ENCODE measurements at regions not wholly inside any gene's neighbourhood (a gene's known extent, or its start where the extent isn't known, plus 50 kb on each side); places are given as distances from the start of the nearest gene placed in this dataset.

- no peak for DNase-seq (ENCODE audit: extremely low spot score)
- H3K27ac ChIP-seq (ENCODE audit: low read depth) = no peak overlapping the region
- no peak overlapping the region for H3K4me3 ChIP-seq (ENCODE audit: low read depth, low read length)
- H3K36me3 ChIP-seq (ENCODE audit: insufficient read depth) = no peaks in the 10 kb centered on the region
- 88% methylated on average over 6 of the region's 6 CpGs for WGBS
- H3K4me1 ChIP-seq (ENCODE audit: insufficient read depth) = no peaks in the 10 kb centered on the region
These were observed 751.3 kb upstream of the LRFN5 start for GRCh38 chr14:40855343-40855742.

DNA sequence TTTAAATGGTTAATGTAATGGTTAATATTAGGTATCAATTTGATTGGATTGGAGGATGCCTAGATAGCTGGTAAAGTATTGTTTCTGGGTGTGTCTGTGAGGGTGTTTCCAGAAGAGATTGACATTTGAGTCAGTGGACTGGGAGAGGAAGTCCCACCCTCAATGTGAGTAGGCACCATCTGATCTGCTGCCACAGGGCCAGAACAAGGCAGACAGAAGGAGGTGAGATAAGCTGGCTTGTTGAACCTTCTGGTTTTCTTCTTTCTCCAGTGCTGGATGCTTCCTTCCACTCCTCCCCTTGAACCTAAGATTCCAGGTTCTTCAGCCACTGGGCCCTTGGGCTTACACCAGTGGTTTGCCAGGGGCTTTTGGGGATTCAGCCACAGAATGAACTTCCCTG, 756.5 kb upstream of the LRFN5 start:
- DNase-seq (ENCODE audit: extremely low spot score) = no peak
- Histone ChIP-seq H3K4me1 (ENCODE audit: insufficient read depth) (no peaks in the 10 kb centered on the region), H3K27ac (ENCODE audit: low read depth) (no peak overlapping the region), H3K36me3 (ENCODE audit: insufficient read depth) (no peaks in the 10 kb centered on the region), H3K4me3 (ENCODE audit: low read depth, low read length) (no peak overlapping the region)

GRCh38 chr14:40847480-40847879, 759.2 kb upstream of the LRFN5 start:
- no peaks in the 10 kb centered on the region for H3K4me1 ChIP-seq (ENCODE audit: insufficient read depth)
- H3K36me3 ChIP-seq (ENCODE audit: insufficient read depth) = no peaks in the 10 kb centered on the region
- H3K4me3 ChIP-seq (ENCODE audit: low read depth, low read length) = no peak overlapping the region
- DNase-seq (ENCODE audit: extremely low spot score) = no peak
- no peak overlapping the region for H3K27ac ChIP-seq (ENCODE audit: low read depth)

DNA sequence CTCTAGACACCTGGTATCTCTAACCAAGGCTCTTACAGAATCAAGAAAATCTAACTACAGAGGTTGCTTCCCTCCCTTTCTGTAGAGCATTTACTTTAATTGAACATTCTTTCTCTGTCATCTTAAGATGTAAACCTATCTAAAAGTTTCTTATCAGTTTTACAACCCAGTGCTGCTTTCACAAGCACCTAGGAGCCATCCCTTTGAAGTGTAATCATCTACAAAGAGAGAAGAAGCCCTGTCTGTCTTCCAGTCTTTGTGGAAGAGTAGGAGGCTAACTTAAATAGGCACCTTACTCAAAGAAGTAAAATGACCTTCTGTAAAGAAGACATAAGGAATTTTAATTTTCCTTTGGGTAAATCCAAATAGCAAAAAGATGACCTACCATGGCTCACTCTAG, 763.9 kb upstream of the LRFN5 start:
- no peak for DNase-seq (ENCODE audit: extremely low spot score)
- no peaks in the 10 kb centered on the region for H3K36me3 ChIP-seq (ENCODE audit: insufficient read depth)
- H3K4me3 ChIP-seq (ENCODE audit: low read depth, low read length) = no peak overlapping the region
- H3K27ac ChIP-seq (ENCODE audit: low read depth) = no peak overlapping the region
- no peaks in the 10 kb centered on the region for H3K4me1 ChIP-seq (ENCODE audit: insufficient read depth)

- Histone ChIP-seq H3K36me3 (ENCODE audit: insufficient read depth) (no peaks in the 10 kb centered on the region), H3K4me1 (ENCODE audit: insufficient read depth) (no peaks in the 10 kb centered on the region), H3K27ac (ENCODE audit: low read depth) (no peak overlapping the region), H3K4me3 (ENCODE audit: low read depth, low read length) (no peak overlapping the region)
- 43% methylated on average over 1 of the region's 1 CpG for WGBS
- DNase-seq (ENCODE audit: extremely low spot score) = no peak
These were observed 764.8 kb upstream of the LRFN5 start for GRCh38 chr14:40841886-40842285.

- no peak for DNase-seq (ENCODE audit: extremely low spot score)
- H3K4me3 ChIP-seq (ENCODE audit: low read depth, low read length) = no peak overlapping the region
- H3K4me1 ChIP-seq (ENCODE audit: insufficient read depth) = no peaks in the 10 kb centered on the region
- H3K27ac ChIP-seq (ENCODE audit: low read depth) = no peak overlapping the region
- WGBS = 75% methylated on average over 2 of the region's 2 CpGs
- no peaks in the 10 kb centered on the region for H3K36me3 ChIP-seq (ENCODE audit: insufficient read depth)
These were observed 768.1 kb upstream of the LRFN5 start for GRCh38 chr14:40838601-40839000.

DNA sequence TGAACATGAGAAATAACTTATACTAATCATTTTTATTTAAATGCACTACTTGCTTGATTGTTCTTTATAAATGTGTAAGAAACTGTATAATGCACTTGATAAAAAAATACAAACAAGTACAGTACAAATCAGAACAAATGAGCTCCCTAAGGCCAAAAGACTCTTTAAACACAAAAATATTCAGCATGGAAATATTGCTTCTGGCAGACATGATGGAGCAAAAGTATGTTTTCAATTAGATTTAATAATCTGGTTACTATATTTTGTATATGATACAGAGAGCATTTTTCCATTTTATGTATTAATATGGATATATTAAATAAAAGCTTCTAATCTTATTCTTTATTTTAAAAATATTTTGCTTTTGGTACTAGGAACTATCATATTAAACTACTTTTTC, 800.2 kb upstream of the LRFN5 start:
- H3K4me1 ChIP-seq (ENCODE audit: insufficient read depth) = no peaks in the 10 kb centered on the region
- no peaks in the 10 kb centered on the region for H3K36me3 ChIP-seq (ENCODE audit: insufficient read depth)
- no peak overlapping the region for H3K4me3 ChIP-seq (ENCODE audit: low read depth, low read length)
- DNase-seq (ENCODE audit: extremely low spot score) = no peak
- no peak overlapping the region for H3K27ac ChIP-seq (ENCODE audit: low read depth)

GRCh38 chr14:40796168-40796567, 810.5 kb upstream of the LRFN5 start:
- H3K27ac ChIP-seq (ENCODE audit: low read depth) = no peak overlapping the region
- H3K4me1 ChIP-seq (ENCODE audit: insufficient read depth) = no peaks in the 10 kb centered on the region
- no peak for DNase-seq (ENCODE audit: extremely low spot score)
- WGBS = 70% methylated on average over 1 of the region's 1 CpG
- no peak overlapping the region for H3K4me3 ChIP-seq (ENCODE audit: low read depth, low read length)
- H3K36me3 ChIP-seq (ENCODE audit: insufficient read depth) = no peaks in the 10 kb centered on the region

- H3K4me1 ChIP-seq (ENCODE audit: insufficient read depth) = no peaks in the 10 kb centered on the region
- WGBS = 93% methylated on average over 9 of the region's 9 CpGs
- H3K36me3 ChIP-seq (ENCODE audit: insufficient read depth) = no peaks in the 10 kb centered on the region
- no peak overlapping the region for H3K27ac ChIP-seq (ENCODE audit: low read depth)
- DNase-seq (ENCODE audit: extremely low spot score) = no peak
- H3K4me3 ChIP-seq (ENCODE audit: low read depth, low read length) = no peak overlapping the region
These were observed 821.8 kb upstream of the LRFN5 start for GRCh38 chr14:40784860-40785259.

DNA sequence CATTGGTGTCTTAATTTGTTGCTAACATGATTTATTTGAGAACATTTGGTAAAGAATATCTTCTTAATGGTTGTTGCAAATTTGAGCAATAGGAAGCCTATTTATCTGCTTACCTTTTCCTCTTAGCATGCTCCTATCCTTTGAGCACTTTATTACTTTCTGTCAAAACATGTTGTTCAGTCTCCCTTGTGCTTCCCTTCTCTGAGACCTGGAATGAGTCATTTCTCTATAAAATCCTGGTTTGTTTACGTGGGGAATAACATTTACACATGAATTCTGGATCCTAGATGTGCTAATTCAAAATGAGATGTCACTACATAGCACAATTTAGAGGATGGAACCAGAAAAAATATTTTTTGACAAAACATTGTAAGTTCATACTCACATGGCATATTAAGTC, 844.0 kb upstream of the LRFN5 start:
- H3K36me3 ChIP-seq (ENCODE audit: insufficient read depth) = no peaks in the 10 kb centered on the region
- H3K4me1 ChIP-seq (ENCODE audit: insufficient read depth) = no peaks in the 10 kb centered on the region
- no peak overlapping the region for H3K27ac ChIP-seq (ENCODE audit: low read depth)
- H3K4me3 ChIP-seq (ENCODE audit: low read depth, low read length) = no peak overlapping the region
- no peak for DNase-seq (ENCODE audit: extremely low spot score)
- 30% methylated on average over 1 of the region's 1 CpG for WGBS

DNA sequence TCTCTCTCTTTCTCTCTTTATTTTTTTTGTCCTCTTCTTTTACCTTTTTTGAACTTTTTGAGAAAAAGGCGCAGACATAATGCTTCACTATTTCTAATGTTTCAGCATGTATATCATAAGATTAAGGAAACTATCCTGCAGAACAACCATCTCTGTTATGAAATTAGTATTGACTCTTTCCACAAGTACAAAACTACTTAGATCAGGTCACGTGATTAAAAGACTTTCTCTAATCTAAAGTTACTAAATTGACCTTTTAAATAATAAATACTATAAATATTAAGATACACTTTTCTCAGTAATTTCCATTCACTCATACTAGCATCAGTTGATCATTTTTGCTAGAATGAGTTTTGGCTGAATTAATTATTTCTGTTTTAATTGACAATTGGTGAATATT, 844.5 kb upstream of the LRFN5 start:
- Histone ChIP-seq H3K36me3 (ENCODE audit: insufficient read depth) (no peaks in the 10 kb centered on the region), H3K4me3 (ENCODE audit: low read depth, low read length) (no peak overlapping the region), H3K4me1 (ENCODE audit: insufficient read depth) (no peaks in the 10 kb centered on the region), H3K27ac (ENCODE audit: low read depth) (no peak overlapping the region)
- no peak for DNase-seq (ENCODE audit: extremely low spot score)
- WGBS = 84% methylated on average over 2 of the region's 2 CpGs

DNA sequence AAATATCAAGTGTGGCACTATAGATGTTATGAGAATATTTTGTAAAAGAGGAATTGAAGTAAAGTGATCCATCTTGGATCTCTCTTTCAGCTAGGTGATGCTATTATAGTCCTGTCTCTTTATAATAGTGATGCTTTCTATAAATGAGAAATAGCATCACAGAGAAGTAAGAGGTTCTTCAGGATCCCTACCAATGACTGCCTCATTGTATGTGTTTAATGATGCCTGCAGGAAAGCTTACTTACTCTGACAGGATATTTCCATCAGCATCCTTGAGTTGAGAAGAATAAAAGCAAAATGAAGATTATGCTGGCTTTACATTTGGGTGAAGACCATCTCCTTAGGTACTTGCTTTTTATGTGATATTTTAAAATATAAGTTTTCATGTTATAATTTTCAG, 846.0 kb upstream of the LRFN5 start:
- no peak overlapping the region for H3K27ac ChIP-seq (ENCODE audit: low read depth)
- H3K4me1 ChIP-seq (ENCODE audit: insufficient read depth) = no peaks in the 10 kb centered on the region
- no peaks in the 10 kb centered on the region for H3K36me3 ChIP-seq (ENCODE audit: insufficient read depth)

DNA sequence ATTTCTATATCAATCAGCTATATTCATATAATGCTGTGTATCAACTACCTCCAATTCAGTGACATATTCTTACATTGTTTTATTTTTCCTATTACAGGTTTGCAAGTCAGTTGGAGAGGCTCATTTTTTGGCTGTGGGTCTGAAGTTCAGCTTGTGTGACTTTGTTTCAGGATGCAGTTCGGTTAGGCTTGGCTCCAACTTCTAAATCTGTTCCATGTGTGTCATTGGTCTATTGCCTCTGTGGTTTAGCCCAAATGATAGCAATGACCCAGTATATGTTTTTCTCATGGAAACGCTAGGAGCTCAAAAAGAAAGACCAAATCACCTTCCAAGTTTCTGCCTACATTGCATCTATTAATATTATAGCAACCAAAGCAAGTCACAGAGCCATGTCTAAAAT, 848.6 kb upstream of the LRFN5 start:
- no peak for DNase-seq (ENCODE audit: extremely low spot score)
- 65% methylated on average over 2 of the region's 2 CpGs for WGBS
- no peak overlapping the region for H3K4me3 ChIP-seq (ENCODE audit: low read depth, low read length)

More for the DNA sequence above, 846.0 kb upstream of the LRFN5 start:
- DNase-seq (ENCODE audit: extremely low spot score) = no peak
- no peak overlapping the region for H3K4me3 ChIP-seq (ENCODE audit: low read depth, low read length)

GRCh38 chr14:40757376-40757950, 849.2 kb upstream of the LRFN5 start:
- Histone ChIP-seq H3K4me3 (ENCODE audit: low read depth, low read length) (no peak overlapping the region), H3K4me1 (ENCODE audit: insufficient read depth) (no peaks in the 10 kb centered on the region), H3K27ac (ENCODE audit: low read depth) (no peak overlapping the region), H3K36me3 (ENCODE audit: insufficient read depth) (no peaks in the 10 kb centered on the region)
- no peak for DNase-seq (ENCODE audit: extremely low spot score)
- WGBS = 66% methylated on average over 3 of the region's 3 CpGs

More for the DNA sequence above, 848.6 kb upstream of the LRFN5 start:
- H3K27ac ChIP-seq (ENCODE audit: low read depth) = no peak overlapping the region
- no peaks in the 10 kb centered on the region for H3K36me3 ChIP-seq (ENCODE audit: insufficient read depth)
- H3K4me1 ChIP-seq (ENCODE audit: insufficient read depth) = no peaks in the 10 kb centered on the region

GRCh38 chr14:40733206-40733605, 873.5 kb upstream of the LRFN5 start:
- H3K4me1 ChIP-seq (ENCODE audit: insufficient read depth) = no peaks in the 10 kb centered on the region
- no peak for DNase-seq (ENCODE audit: extremely low spot score)
- no peaks in the 10 kb centered on the region for H3K36me3 ChIP-seq (ENCODE audit: insufficient read depth)
- H3K4me3 ChIP-seq (ENCODE audit: low read depth, low read length) = no peak overlapping the region
- H3K27ac ChIP-seq (ENCODE audit: low read depth) = no peak overlapping the region
- WGBS = 87% methylated on average over 1 of the region's 1 CpG
